Islet of Langerhans (tissue), 1 donor: ENCODE measurements at regions not wholly inside any gene's neighbourhood (a gene's known extent, or its start where the extent isn't known, plus 50 kb on each side); places are given as distances from the start of the nearest gene placed in this dataset.
"Not testable (repeated sequence)": the region's sequence is repeated elsewhere in the genome, so short reads cannot be mapped to it uniquely, and the experiment has no call there.

Experiments
- FAIRE-seq: peaks from one replicate; lab custom pipeline; 2011; peaks lifted over from hg19 to GRCh38; lab: Jason Lieb, UNC

DNA sequence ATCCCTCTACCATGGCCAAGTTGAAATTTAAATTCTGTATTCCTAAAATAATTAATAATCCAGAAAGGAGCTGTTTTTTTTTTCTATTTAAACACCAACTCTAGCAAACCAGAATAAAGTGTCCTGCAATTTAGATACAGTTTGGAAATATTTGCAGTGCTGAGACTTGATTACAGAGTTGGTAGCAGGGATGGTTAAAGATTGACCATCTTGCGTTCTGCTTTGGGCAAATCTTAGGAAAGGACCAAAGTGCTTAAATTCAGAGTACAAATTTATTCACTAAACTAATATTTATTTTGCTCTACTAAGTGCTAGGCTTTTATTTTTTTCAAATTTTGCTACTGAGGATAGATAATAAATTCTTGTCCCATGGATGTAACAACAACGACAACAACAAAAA lies 180.2 kb upstream of the AADAT start:
- no peak for FAIRE-seq

GRCh38 chr4:170259631-170260153 lies 169.9 kb upstream of the AADAT start:
- peak; percentile 99 for FAIRE-seq

- no peak for FAIRE-seq
These were observed 167.1 kb upstream of the AADAT start for GRCh38 chr4:170256807-170257206.

GRCh38 chr4:170248576-170248975 lies 158.8 kb upstream of the AADAT start:
- FAIRE-seq = no peak

GRCh38 chr4:170248029-170248428 lies 158.3 kb upstream of the AADAT start:
- no peak for FAIRE-seq

DNA sequence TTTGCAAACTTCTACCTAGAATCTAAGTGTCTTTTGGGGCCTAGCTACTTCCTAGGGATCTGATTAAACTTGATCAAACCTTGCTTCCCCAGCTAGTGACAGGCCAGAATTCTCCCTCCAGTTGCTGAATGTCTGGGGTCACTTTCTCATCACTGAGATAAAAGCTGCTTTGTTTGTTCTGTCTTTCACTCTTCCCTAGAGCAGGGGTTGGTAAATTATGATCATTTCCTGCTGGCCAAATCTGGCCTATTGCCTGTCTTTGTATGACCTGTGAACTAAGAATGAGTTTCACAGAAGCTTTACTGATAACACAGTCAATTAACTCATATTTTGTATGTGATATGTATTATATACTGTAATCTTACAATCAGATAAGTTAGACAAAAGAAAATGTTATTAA lies 157.8 kb upstream of the AADAT start:
- FAIRE-seq = no peak

- peak; percentile 72 for FAIRE-seq
These were observed 154.0 kb upstream of the AADAT start for GRCh38 chr4:170243662-170244288.

DNA sequence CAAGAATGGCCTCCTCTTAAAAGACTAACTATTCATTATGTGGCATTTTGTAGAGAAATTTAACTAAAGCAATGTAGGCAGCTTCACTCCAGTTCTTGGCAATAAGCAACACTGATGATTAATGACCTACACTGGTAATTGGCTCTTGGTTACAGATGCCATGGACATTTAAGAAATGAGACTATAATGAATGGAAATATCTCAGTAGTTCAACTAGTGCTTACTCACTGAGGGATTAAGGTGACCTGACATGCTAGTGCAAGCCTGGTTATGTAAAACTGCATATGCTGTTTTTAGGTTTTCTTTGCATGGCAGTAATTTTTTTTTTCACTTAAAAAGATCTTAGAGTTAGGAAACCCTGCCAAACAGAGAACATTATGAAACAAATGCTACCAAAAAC lies 152.7 kb upstream of the AADAT start:
- FAIRE-seq = no peak

GRCh38 chr4:170234800-170235199 lies 145.0 kb upstream of the AADAT start:
- no peak for FAIRE-seq

DNA sequence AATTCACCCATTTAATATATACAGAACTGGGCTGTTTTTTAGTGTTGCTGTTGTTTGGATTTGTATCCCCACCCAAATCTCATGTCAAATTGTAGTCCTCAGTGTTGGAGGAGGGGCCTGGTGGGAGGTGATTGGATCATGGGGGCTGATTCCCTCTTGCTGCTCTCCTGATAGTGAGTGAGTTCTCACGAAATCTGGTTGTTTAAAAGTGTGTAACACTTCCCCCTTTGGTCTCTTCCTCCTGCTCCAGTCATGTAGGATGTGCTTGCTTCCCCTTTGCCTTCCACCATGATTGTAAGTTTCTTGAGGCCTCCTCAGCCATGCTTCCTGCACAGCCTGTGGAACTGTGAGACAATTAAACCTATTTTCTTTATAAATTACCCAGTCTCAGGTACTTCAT lies 141.6 kb upstream of the AADAT start:
- FAIRE-seq = no peak

- no peak for FAIRE-seq
These were observed 140.5 kb upstream of the AADAT start for GRCh38 chr4:170230242-170230641.

DNA sequence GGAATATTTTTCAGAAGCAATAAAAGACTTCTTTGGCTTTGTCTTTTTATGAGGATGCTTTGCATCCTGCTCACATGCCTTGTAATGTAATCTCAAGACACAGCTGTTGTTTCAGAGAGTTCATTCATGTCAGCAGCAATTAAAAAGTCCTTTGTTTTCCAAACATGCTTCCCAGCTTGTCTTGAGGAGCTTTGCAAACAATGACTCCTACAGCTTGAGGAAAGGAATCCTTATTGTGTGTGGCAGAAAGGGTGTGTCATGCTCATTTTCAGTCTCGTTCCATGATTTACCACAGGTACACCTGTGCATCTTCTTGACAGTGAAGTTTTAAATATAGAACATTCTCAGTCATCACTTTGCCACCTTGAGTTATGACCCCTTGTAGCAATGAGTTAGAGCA lies 139.2 kb upstream of the AADAT start:
- no peak for FAIRE-seq

- FAIRE-seq = no peak
These were observed 138.2 kb upstream of the AADAT start for GRCh38 chr4:170227928-170228327.

GRCh38 chr4:170226288-170226687 lies 136.5 kb upstream of the AADAT start:
- peak; percentile 74 for FAIRE-seq

DNA sequence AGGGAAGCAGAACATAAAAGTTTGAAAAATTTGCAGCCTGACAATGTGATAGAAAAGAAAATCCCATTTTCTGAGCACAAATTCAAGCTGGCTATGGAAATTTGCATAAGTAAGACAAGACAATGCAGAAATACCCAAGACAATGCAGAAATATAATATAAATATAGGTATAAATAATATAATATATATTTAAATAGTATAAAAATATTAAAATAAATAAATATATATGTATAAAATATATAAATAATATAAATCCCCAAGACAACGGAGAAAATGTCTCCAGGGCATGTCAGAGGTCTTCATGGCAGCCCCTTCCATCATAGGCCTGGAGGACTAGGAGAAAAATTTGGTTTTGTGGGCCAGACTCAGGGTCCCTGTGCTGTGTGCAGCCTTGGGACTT lies 125.0 kb upstream of the AADAT start:
- FAIRE-seq = no peak

- no peak for FAIRE-seq
These were observed 124.3 kb upstream of the AADAT start for GRCh38 chr4:170214101-170214500.

DNA sequence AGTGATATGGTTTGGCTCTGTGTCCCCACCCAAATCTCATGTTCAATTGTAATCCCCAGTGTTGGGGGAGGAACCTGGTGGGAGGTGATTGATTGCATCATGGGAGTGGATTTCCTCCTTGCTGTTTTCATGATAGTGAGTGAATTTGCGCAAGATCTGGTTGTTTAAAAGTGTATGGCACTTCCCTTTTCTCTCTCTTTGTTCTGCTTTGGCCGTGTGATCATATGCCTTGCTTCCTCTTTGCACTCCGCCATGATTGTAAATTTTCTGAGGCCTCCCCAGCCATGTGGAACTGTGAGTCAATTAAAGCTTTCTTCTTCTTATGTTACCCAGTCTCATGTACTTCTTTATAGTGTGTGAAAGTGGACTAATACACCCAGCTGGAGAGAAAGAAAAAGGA lies 113.0 kb upstream of the AADAT start:
- FAIRE-seq = no peak

- peak; percentile 91 for FAIRE-seq
These were observed 109.0 kb upstream of the AADAT start for GRCh38 chr4:170198747-170199146.

DNA sequence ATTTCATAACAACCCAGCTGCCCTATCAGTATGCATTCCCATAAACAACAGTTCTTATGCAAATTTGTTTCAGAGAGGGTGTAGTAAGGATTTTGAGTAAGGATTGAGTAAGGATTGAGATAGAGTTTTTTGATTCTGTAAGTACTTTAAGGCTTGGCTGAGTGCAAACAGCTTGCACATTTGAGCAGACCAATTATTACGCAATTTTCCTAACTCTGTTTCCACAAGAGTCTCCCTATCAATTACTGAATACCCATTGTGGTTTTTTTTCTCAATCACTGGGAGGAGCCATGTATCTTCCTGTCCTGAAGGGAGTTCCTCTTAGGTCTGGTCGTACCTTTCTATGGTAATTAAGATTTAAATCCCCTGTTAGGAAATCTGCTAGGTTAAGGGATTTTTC lies 105.0 kb upstream of the AADAT start:
- FAIRE-seq = not testable (repeated sequence)

DNA sequence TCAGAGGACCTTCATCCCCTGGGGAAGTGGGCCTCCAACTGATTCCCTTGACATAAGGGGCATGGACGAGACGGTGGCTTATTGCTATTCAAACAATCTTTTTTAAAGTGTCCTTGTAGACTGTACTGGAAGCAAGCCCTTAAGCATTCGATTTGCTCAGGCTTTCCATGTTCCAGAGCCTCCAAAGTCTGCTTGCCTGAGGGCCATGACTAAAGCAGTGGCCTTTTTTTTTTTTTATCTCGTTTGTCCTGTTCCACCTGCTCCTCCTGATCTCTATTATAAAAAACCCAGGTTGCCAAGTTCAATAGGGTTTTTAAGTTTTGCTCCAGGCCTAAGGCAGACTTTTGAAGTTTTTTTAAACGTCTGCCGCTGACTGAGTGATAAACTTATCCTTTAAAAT lies 103.7 kb upstream of the AADAT start:
- no peak for FAIRE-seq

GRCh38 chr4:170190265-170190664 lies 100.5 kb upstream of the AADAT start:
- FAIRE-seq = no peak

DNA sequence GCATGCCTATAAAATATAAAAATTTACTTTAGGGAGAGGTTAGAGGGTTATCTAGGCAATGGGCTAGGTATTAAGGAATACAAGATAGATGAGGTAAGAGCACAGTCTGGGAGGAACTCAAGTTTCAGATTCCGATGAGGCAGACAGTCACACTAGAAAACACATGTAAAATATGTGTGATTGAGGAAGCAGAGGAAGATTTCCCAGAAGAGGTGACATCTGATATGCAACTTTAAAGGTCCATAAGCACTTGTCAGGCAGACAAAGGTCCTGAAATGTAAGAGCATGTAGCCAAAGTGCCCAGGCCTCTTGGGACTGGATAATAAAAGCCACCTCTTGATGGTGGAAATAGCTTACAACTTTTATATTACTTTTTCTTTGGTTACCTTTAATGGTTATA lies 81.1 kb upstream of the AADAT start:
- FAIRE-seq = no peak

DNA sequence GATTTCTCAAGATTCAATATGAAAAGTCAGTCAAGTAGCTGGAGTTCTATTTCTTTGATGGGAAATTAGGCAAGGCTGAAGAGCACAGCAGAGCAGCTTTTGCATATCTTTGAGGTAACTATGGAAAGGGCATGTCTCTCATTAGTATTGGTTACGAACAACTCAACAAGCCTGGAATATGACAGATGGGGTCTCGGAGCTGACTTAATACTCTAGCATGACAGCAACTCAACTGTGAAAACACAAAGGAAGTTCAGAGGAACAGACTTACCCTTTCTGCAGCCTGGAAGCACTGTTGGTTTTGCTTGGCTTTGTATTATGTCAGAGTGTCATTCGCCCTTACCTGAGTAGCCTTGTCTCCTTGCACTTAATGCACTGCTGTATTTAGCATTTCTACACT lies 79.9 kb upstream of the AADAT start:
- FAIRE-seq = no peak

DNA sequence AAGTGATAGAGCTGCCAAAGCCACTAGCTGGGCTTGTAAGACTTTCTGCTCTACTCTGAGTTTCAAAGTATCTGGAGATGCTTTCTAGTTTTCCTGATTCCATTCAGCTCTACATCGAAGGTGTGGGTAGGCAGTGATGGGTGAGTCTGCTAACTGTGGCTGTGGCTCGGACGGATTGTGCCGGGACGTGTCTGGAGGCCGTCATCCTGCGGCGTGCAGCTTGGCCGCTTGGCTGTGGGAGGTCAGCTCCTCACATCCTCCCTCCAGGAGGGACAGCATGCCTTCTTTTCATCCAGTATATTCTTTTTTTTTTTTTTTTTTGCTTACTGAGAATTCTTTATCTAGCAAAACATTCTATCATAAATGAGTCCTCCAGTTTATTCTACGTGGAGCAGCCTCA lies 77.9 kb upstream of the AADAT start:
- FAIRE-seq = no peak

GRCh38 chr4:170166193-170166592 lies 76.4 kb upstream of the AADAT start:
- FAIRE-seq = not testable (repeated sequence)
